GM19452 (cell line): ENCODE measurements at regions not wholly inside any gene's neighbourhood (a gene's known extent, or its start where the extent isn't known, plus 50 kb on each side); places are given as distances from the start of the nearest gene placed in this dataset.

ENCODE experiments used
- ATAC-seq: cut with Tn5 transposase; IDR thresholded peaks from one replicate; pipeline ENCODE4 v1.9.1; 2021; ENCODE audit not compliant: unreplicated experiment

- ATAC-seq = no peak
These were observed 124.3 kb upstream of the PDE1C start for GRCh38 chr7:32194537-32194936.

GRCh38 chr7:32191305-32191704 lies 121.1 kb upstream of the PDE1C start:
- ATAC-seq = no peak

GRCh38 chr7:32179567-32179966 lies 109.4 kb upstream of the PDE1C start:
- no peak for ATAC-seq

GRCh38 chr7:32178677-32179366 lies 108.6 kb upstream of the PDE1C start:
- no peak for ATAC-seq

- ATAC-seq = no peak
These were observed 107.0 kb upstream of the PDE1C start for GRCh38 chr7:32177232-32177631.

- no peak for ATAC-seq
These were observed 104.9 kb upstream of the PDE1C start for GRCh38 chr7:32175099-32175498.

GRCh38 chr7:32171248-32171647 lies 101.0 kb upstream of the PDE1C start:
- no peak for ATAC-seq

GRCh38 chr7:32170838-32171237 lies 100.6 kb upstream of the PDE1C start:
- no peak for ATAC-seq

GRCh38 chr7:32169228-32169627 lies 99.0 kb upstream of the PDE1C start:
- no peak for ATAC-seq

- no peak for ATAC-seq
These were observed 97.6 kb upstream of the PDE1C start for GRCh38 chr7:32167815-32168214.

- no peak for ATAC-seq
These were observed 97.0 kb upstream of the PDE1C start for GRCh38 chr7:32167256-32167655.

- no peak for ATAC-seq
These were observed 94.3 kb upstream of the PDE1C start for GRCh38 chr7:32164341-32164996.

GRCh38 chr7:32163896-32164295 lies 93.7 kb upstream of the PDE1C start:
- ATAC-seq = no peak

GRCh38 chr7:32163141-32163806 lies 93.1 kb upstream of the PDE1C start:
- ATAC-seq = no peak

- no peak for ATAC-seq
These were observed 91.5 kb upstream of the PDE1C start for GRCh38 chr7:32161708-32162107.

GRCh38 chr7:32158751-32159745 lies 88.8 kb upstream of the PDE1C start:
- no peak for ATAC-seq

- no peak for ATAC-seq
These were observed 87.9 kb upstream of the PDE1C start for GRCh38 chr7:32158076-32158475.

GRCh38 chr7:32155712-32156111 lies 85.5 kb upstream of the PDE1C start:
- ATAC-seq = no peak

GRCh38 chr7:32154797-32155196 lies 84.6 kb upstream of the PDE1C start:
- ATAC-seq = no peak

GRCh38 chr7:32153006-32153405 lies 82.8 kb upstream of the PDE1C start:
- no peak for ATAC-seq

GRCh38 chr7:32152576-32152975 lies 82.4 kb upstream of the PDE1C start:
- no peak for ATAC-seq
